K562 (cell line): ENCODE measurements at regions not wholly inside any gene's neighbourhood (a gene's known extent, or its start where the extent isn't known, plus 50 kb on each side); places are given as distances from the start of the nearest gene placed in this dataset.

Experiments used
- CTCF ChIP-seq, 3 experiments: IDR thresholded peaks in 2 of 3; conservative IDR thresholded peaks in 1 of 3; 2 replicates each; pipeline ENCODE4 v1.5.1; 2011 to 2012; ENCODE audit warnings: low read length in 3 of 3, mild to moderate bottlenecking in 3 of 3, control low read depth in 2 of 3, improper control_type of control experiment in 1 of 3, inconsistent platforms in 1 of 3, low read depth in 1 of 3, mixed read lengths in 1 of 3, moderate library complexity in 1 of 3; ENCODE audit not compliant: insufficient read depth in 2 of 3
- FOXK2 ChIP-seq, 2 experiments: fragments of 450-650 bp; IDR thresholded peaks in 1 of 2; conservative IDR thresholded peaks in 1 of 2; 2 replicates each; pipeline ENCODE4 v1.6.1; 2016; ENCODE audit warnings: low read depth in 2 of 2, mild to moderate bottlenecking in 1 of 2
- KAT2B ChIP-seq: IDR thresholded peaks from one replicate; pipeline ENCODE4 v1.6.1; 2012; ENCODE audit warnings: low read depth, mild to moderate bottlenecking, control low read depth, inconsistent platforms, low read length, moderate library complexity
- MAFK ChIP-seq: IDR thresholded peaks from 2 replicates; pipeline ENCODE4 v1.6.1; 2011; ENCODE audit warnings: low read length, improper control_type of control experiment
- MEF2D ChIP-seq: conservative IDR thresholded peaks from 2 replicates; pipeline ENCODE4 v1.6.1; 2016; ENCODE audit warnings: low read depth, missing genetic modification characterization, missing compliant biosample characterization
- TAF1 ChIP-seq: IDR thresholded peaks from 2 replicates; pipeline ENCODE4 v1.6.1; 2011; ENCODE audit warnings: mild to moderate bottlenecking, low read length, moderate library complexity; ENCODE audit not compliant: insufficient read depth, control insufficient read depth, severe bottlenecking; ENCODE audit errors: extremely low read depth
- TBL1XR1 ChIP-seq, 2 experiments: IDR thresholded peaks; 2 replicates each; pipeline ENCODE4 v1.6.1; 2012; ENCODE audit warnings: improper control_type of control experiment in 2 of 2, low read length in 2 of 2, mild to moderate bottlenecking in 1 of 2
- YBX1 ChIP-seq: fragments of 450-650 bp; IDR thresholded peaks from 2 replicates; pipeline ENCODE4 v1.7.1; 2016; ENCODE audit warnings: mild to moderate bottlenecking
- ZNF316 ChIP-seq: fragments of 450-650 bp; IDR thresholded peaks from 2 replicates; pipeline ENCODE4 v1.6.1; 2016
- TF ChIP-seq, protein P1 (sequence below): sonication (generic); formaldehyde crosslinking; IDR thresholded peaks from 2 replicates; pipeline ENCODE4 v1.8.1; 2023; ENCODE audit warnings: mild to moderate bottlenecking, missing genetic modification reagents
- TF ChIP-seq, protein P2 (sequence below), 3 experiments: fragments of 200-800 bp in 1 of 3; sonication (Bioruptor generic) in 1 of 3; sonication (generic) in 1 of 3; formaldehyde crosslinking in 1 of 3; IDR thresholded peaks; 2 replicates each; pipeline versions ENCODE4 v1.6.1 to v1.8.0; 2016 to 2022; ENCODE audit warnings: mild to moderate bottlenecking in 2 of 3, missing compliant biosample characterization in 2 of 3, missing genetic modification characterization in 2 of 3, missing genetic modification reagents in 1 of 3

GRCh38 chr10:108775911-108776475 lies 1147.3 kb downstream of the XPNPEP1 start:
- TF ChIP-seq FOXK2 (conservative IDR thresholded peaks at IDR 0.05 in 1 of 2, IDR thresholded peaks at IDR 0.05 in 1 of 2; ENCODE audit: low read depth in 2 of 2) (no peak), TAF1 (no peak), YBX1 (no peak), KAT2B (no peak), MAFK (no peak), ZNF316 (no peak), TBL1XR1 (IDR thresholded peaks at IDR 0.05; ENCODE audit: low read length in 2 of 2) (no peak), MEF2D (tag) (no peak), CTCF (IDR thresholded peaks at IDR 0.05 in 2 of 3, conservative IDR thresholded peaks at IDR 0.05 in 1 of 3; ENCODE audit: insufficient read depth in 2 of 3, low read depth in 1 of 3, low read length in 3 of 3) (no peak)
- TF ChIP-seq, protein P1, sequence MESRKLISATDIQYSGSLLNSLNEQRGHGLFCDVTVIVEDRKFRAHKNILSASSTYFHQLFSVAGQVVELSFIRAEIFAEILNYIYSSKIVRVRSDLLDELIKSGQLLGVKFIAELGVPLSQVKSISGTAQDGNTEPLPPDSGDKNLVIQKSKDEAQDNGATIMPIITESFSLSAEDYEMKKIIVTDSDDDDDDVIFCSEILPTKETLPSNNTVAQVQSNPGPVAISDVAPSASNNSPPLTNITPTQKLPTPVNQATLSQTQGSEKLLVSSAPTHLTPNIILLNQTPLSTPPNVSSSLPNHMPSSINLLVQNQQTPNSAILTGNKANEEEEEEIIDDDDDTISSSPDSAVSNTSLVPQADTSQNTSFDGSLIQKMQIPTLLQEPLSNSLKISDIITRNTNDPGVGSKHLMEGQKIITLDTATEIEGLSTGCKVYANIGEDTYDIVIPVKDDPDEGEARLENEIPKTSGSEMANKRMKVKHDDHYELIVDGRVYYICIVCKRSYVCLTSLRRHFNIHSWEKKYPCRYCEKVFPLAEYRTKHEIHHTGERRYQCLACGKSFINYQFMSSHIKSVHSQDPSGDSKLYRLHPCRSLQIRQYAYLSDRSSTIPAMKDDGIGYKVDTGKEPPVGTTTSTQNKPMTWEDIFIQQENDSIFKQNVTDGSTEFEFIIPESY (CRISPR knock-in tag) = no peak
- TF ChIP-seq, protein P2, sequence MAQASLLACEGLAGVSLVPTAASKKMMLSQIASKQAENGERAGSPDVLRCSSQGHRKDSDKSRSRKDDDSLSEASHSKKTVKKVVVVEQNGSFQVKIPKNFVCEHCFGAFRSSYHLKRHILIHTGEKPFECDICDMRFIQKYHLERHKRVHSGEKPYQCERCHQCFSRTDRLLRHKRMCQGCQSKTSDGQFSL (CRISPR knock-in tag; IDR thresholded peaks at IDR 0.05) = no peak
- TF ChIP-seq, protein P2 (tag; IDR thresholded peaks at IDR 0.05) = no peak
